SK-N-SH (cell line): ENCODE measurements at regions not wholly inside any gene's neighbourhood (a gene's known extent, or its start where the extent isn't known, plus 50 kb on each side); places are given as distances from the start of the nearest gene placed in this dataset.
A peak's percentile ranks its signal among the peaks of the same experiment; 100 is the strongest.

Experiments used
- CTCF ChIA-PET: fragments of 300-600, 350-600 bp; formaldehyde crosslinking; extraction: SDS; loops from one replicate; lab custom pipeline; 2021; lab: Yijun Ruan, JAX
- POLR2A ChIA-PET: fragments of 350-600 bp; sonication (Branson Sonifier 250); formaldehyde crosslinking; extraction: SDS; loops from one replicate; lab custom pipeline; 2020; ENCODE audit warnings: antibody characterized with exemption, inconsistent platforms; lab: Yijun Ruan, JAX
- DNase-seq: peaks from one replicate; pipeline ENCODE4 v3.0.0; 2012
- H2AFZ ChIP-seq: fragments of 200-600 bp; sonication (generic); 2 replicates; pipeline ENCODE4 v1.8.1; 2016; ENCODE audit warnings: antibody characterized with exemption, mild to moderate bottlenecking, low read depth
- H3F3A ChIP-seq: fragments of 200-600 bp; sonication (generic); replicated peaks from 2 replicates; pipeline ENCODE3; 2016; ENCODE audit warnings: antibody characterized with exemption, mild to moderate bottlenecking; ENCODE audit not compliant: insufficient read depth
- H3K27ac ChIP-seq, 2 experiments: fragments of 200-500 bp in 1 of 2; fragments of 200-600 bp in 1 of 2; sonication (Bioruptor generic) in 1 of 2; sonication (generic), shearing (Covaris generic) in 1 of 2; 2 replicates each; pipeline versions ENCODE4 v1.5.1 to v1.6.1; 2014 to 2016; ENCODE audit warnings: low read depth in 2 of 2, inconsistent platforms in 1 of 2, low read length in 1 of 2, mild to moderate bottlenecking in 1 of 2, mixed read lengths in 1 of 2
- H3K27me3 ChIP-seq: fragments of 200-600 bp; sonication (generic), shearing (Covaris generic); 2 replicates; pipeline ENCODE4 v1.6.1; 2016; ENCODE audit warnings: mixed run types; ENCODE audit not compliant: insufficient read depth
- H3K36me3 ChIP-seq, 2 experiments: fragments of 200-500 bp in 1 of 2; fragments of 200-600 bp in 1 of 2; sonication (Bioruptor generic) in 1 of 2; sonication (generic) in 1 of 2; replicated peaks in 1 of 2; 2 replicates each; pipeline versions ENCODE3 to v1.5.1; 2014 to 2016; ENCODE audit warnings: low read length in 1 of 2, mild to moderate bottlenecking in 1 of 2; ENCODE audit not compliant: insufficient read depth in 2 of 2, control insufficient read depth in 1 of 2
- H3K4me1 ChIP-seq, 2 experiments: fragments of 200-500 bp in 1 of 2; fragments of 200-600 bp in 1 of 2; sonication (Bioruptor generic) in 1 of 2; sonication (generic), shearing (Covaris generic) in 1 of 2; 2 replicates each; pipeline versions ENCODE4 v1.5.1 to v1.6.1; 2014 to 2016; ENCODE audit warnings: low read depth in 1 of 2, low read length in 1 of 2, mixed run types in 1 of 2; ENCODE audit not compliant: insufficient read depth in 2 of 2, control insufficient read depth in 1 of 2
- H3K4me2 ChIP-seq: fragments of 200-600 bp; sonication (generic), shearing (Covaris generic); 2 replicates; pipeline ENCODE4 v1.6.1; 2017; ENCODE audit warnings: mixed run types
- H3K4me3 ChIP-seq, 2 experiments: fragments of 200-500 bp in 1 of 2; fragments of 200-600 bp in 1 of 2; sonication (Bioruptor generic) in 1 of 2; sonication (generic), shearing (Covaris generic) in 1 of 2; 2 replicates each; pipeline versions ENCODE4 v1.5.1 to v1.8.1; 2014 to 2016; ENCODE audit warnings: low read depth in 2 of 2, inconsistent platforms in 1 of 2, low read length in 1 of 2, mild to moderate bottlenecking in 1 of 2, mixed read lengths in 1 of 2, moderate library complexity in 1 of 2
- H3K79me2 ChIP-seq: fragments of 200-600 bp; sonication (generic); 2 replicates; pipeline ENCODE4 v1.8.1; 2017; ENCODE audit warnings: mild to moderate bottlenecking; ENCODE audit not compliant: insufficient read depth
- H3K9ac ChIP-seq: fragments of 200-600 bp; sonication (generic); 2 replicates; pipeline ENCODE4 v1.6.1; 2017; ENCODE audit warnings: mixed run types
- H3K9me2 ChIP-seq: fragments of 200-600 bp; sonication (generic); 2 replicates; pipeline ENCODE4 v1.6.1; 2017; ENCODE audit warnings: mixed run types
- H3K9me3 ChIP-seq: fragments of 200-600 bp; sonication (generic); 2 replicates; pipeline ENCODE4 v1.6.1; 2017; ENCODE audit warnings: mixed run types, mild to moderate bottlenecking, moderate library complexity
- H4K20me1 ChIP-seq: fragments of 200-600 bp; sonication (generic); 2 replicates; pipeline ENCODE4 v1.6.1; 2017; ENCODE audit warnings: mild to moderate bottlenecking, mixed run types; ENCODE audit not compliant: insufficient read depth
- EP300 ChIP-seq, 2 experiments: IDR thresholded peaks; 2 replicates each; pipeline versions ENCODE4 v1.4.0 to v1.6.1; 2012; ENCODE audit warnings: borderline replicate concordance in 1 of 2, low read depth in 1 of 2, low read length in 1 of 2
- FOXJ3 ChIP-seq: sonication (generic); formaldehyde crosslinking; IDR thresholded peaks from 2 replicates; pipeline ENCODE4 v1.5.1; 2020; ENCODE audit warnings: mild to moderate bottlenecking, missing genetic modification reagents
- GABPA ChIP-seq: IDR thresholded peaks from 2 replicates; pipeline ENCODE4 v1.4.0; 2012; ENCODE audit warnings: low read depth, mild to moderate bottlenecking
- GATA2 ChIP-seq: sonication (generic); formaldehyde crosslinking; IDR thresholded peaks from 2 replicates; pipeline ENCODE4 v1.5.0; 2020; ENCODE audit warnings: mild to moderate bottlenecking, missing genetic modification reagents
- IRF3 ChIP-seq: fragments of 150-350 bp; IDR thresholded peaks from 2 replicates; pipeline ENCODE4 v1.6.1; 2016; ENCODE audit warnings: mild to moderate bottlenecking, low read depth, low read length
- JUND ChIP-seq: IDR thresholded peaks from 2 replicates; pipeline ENCODE4 v1.4.0; 2012
- NRF1 ChIP-seq: IDR thresholded peaks from 2 replicates; pipeline ENCODE4 v1.6.1; 2012; ENCODE audit warnings: low read depth, mild to moderate bottlenecking, low read length
- POLR2AphosphoS5 ChIP-seq: IDR thresholded peaks from 2 replicates; pipeline ENCODE4 v1.6.1; 2012; ENCODE audit warnings: low read depth, low read length
- RAD21 ChIP-seq: IDR thresholded peaks from 2 replicates; pipeline ENCODE4 v1.6.1; 2012; ENCODE audit warnings: mild to moderate bottlenecking, low read length
- RCOR1 ChIP-seq: fragments of 150-350 bp; IDR thresholded peaks from 2 replicates; pipeline ENCODE4 v1.6.1; 2017; ENCODE audit warnings: antibody characterized with exemption, low read length
- RFX5 ChIP-seq: IDR thresholded peaks from 2 replicates; pipeline ENCODE4 v1.6.1; 2012; ENCODE audit warnings: mild to moderate bottlenecking, improper control_type of control experiment, low read length
- TCF12 ChIP-seq: IDR thresholded peaks from 2 replicates; pipeline ENCODE4 v1.4.0; 2012
- TEAD4 ChIP-seq: IDR thresholded peaks from 2 replicates; pipeline ENCODE4 v1.4.0; 2012; ENCODE audit warnings: mild to moderate bottlenecking, borderline replicate concordance; ENCODE audit not compliant: insufficient read depth
- USF2 ChIP-seq: fragments of 150-350 bp; IDR thresholded peaks from 2 replicates; pipeline ENCODE4 v1.6.1; 2017; ENCODE audit warnings: antibody characterized with exemption, low read length, low read depth, borderline replicate concordance
- WGBS: methylation state at CpG from one replicate; pipeline ENCODE4 v1.1.6; 2017; ENCODE audit warnings: low lambda C conversion rate; 5-methylcytosine and 5-hydroxymethylcytosine counted together

- 82% methylated on average over 2 of the region's 2 CpGs for WGBS
- no peaks in the 10 kb centered on the region for H4K20me1 ChIP-seq
- TF ChIP-seq GABPA (no peak), USF2 (no peak), POLR2AphosphoS5 (no peak), IRF3 (no peak), RFX5 (no peak), EP300 (IDR thresholded peaks at IDR 0.05; ENCODE audit: borderline replicate concordance in 1 of 2, low read depth in 1 of 2, low read length in 1 of 2) (no peak), JUND (no peak)
- TF ChIP-seq, all 33 proteins: peak for 0
- no peaks in the 10 kb centered on the region; a peak in 1 of 4 replicates for H3K4me1 ChIP-seq
- CTCF ChIA-PET, result interaction anchor here (1.0 to 1.6 kb wide), 2 partner anchors 13 to 19 kb away, joined by 3 to 4 read pairs; no protein-coding TSS in a partner anchor
- H3K36me3 ChIP-seq, result no peaks in the 10 kb centered on the region
- H3K9me2 ChIP-seq, result no peaks in the 10 kb centered on the region
- no peaks in the 10 kb centered on the region for H3K79me2 ChIP-seq
- no peaks in the 10 kb centered on the region for H3K9me3 ChIP-seq
- H3K27ac ChIP-seq, result no peak overlapping the region; a peak in 1 of 4 replicates
- H3K4me2 ChIP-seq, result no peak overlapping the region
- no peak overlapping the region for H3K4me3 ChIP-seq
- no peak overlapping the region for H2AFZ ChIP-seq
- no peak for DNase-seq
- POLR2A ChIA-PET, result no interaction called here
- H3K9ac ChIP-seq, result no peak overlapping the region
- H3K27me3 ChIP-seq, result no peaks in the 10 kb centered on the region
- H3F3A ChIP-seq, result no peaks in the 10 kb centered on the region
Observed at GRCh38 chr2:188022389-188022788, 269.3 kb upstream of the GULP1 start.

- no peaks in the 10 kb centered on the region for H3K79me2 ChIP-seq
- no peaks in the 10 kb centered on the region for H4K20me1 ChIP-seq
- TF ChIP-seq FOXJ3 (CRISPR knock-in tag) (0 out of 2 replicates have a peak, but pooled peaks have one; percentile 59), NRF1 (no peak), TEAD4 (0 out of 2 replicates have a peak, but pooled peaks have one; percentile 17), TCF12 (no peak; the same call in 1 of the 2 replicates), RCOR1 (peak; percentile 75), EP300 (IDR thresholded peaks at IDR 0.05; ENCODE audit: borderline replicate concordance in 1 of 2, low read depth in 1 of 2, low read length in 1 of 2) (peak in 1 of 2 experiments; percentile 81; a peak in 2 of 4 replicates), GATA2 (peak; percentile 93), RAD21 (peak; percentile 43)
- CTCF ChIA-PET, result no interaction called here
- no peaks in the 10 kb centered on the region for H3K9me2 ChIP-seq
- no peak overlapping the region for H3K4me2 ChIP-seq
- no peak overlapping the region for H3K4me3 ChIP-seq
- no peaks in the 10 kb centered on the region for H3K27me3 ChIP-seq
- DNase-seq, result peak; percentile 12
- no peaks in the 10 kb centered on the region for H3K9me3 ChIP-seq
- WGBS, result 58% methylated on average over 1 of the region's 1 CpG
- POLR2A ChIA-PET, result no interaction called here
- H3K9ac ChIP-seq, result no peak overlapping the region
- no peaks in the 10 kb centered on the region for H3F3A ChIP-seq
- no peak overlapping the region; a peak in 1 of 4 replicates for H3K27ac ChIP-seq
- H3K36me3 ChIP-seq, result no peaks in the 10 kb centered on the region
- H3K4me1 ChIP-seq, result no peaks in the 10 kb centered on the region; a peak in 1 of 4 replicates
- no peak overlapping the region for H2AFZ ChIP-seq
Observed at GRCh38 chr2:188023035-188023434, 268.6 kb upstream of the GULP1 start.
